ACC112 (cell line): ENCODE measurements at regions not wholly inside any gene's neighbourhood (a gene's known extent, or its start where the extent isn't known, plus 50 kb on each side); places are given as distances from the start of the nearest gene placed in this dataset.

ENCODE experiments used
- H2AFZ ChIP-seq: fragments of 200-600 bp; sonication (generic); one replicate; pipeline ENCODE4 v1.6.0; 2017; ENCODE audit warnings: antibody characterized with exemption, low read length; ENCODE audit not compliant: unreplicated experiment
- H3K27ac ChIP-seq: fragments of 200-600 bp; sonication (generic); 2 replicates; pipeline ENCODE4 v1.5.1; 2014; ENCODE audit warnings: low read depth, mild to moderate bottlenecking, antibody characterized with exemption, low read length, moderate library complexity
- H3K27me3 ChIP-seq: fragments of 200-600 bp; sonication (generic); 2 replicates; pipeline ENCODE4 v1.6.1; 2014; ENCODE audit warnings: mild to moderate bottlenecking, antibody characterized with exemption, low read length, moderate library complexity, mixed read lengths; ENCODE audit not compliant: insufficient read depth
- H3K36me3 ChIP-seq: fragments of 200-600 bp; sonication (generic); 2 replicates; pipeline ENCODE4 v1.6.1; 2016; ENCODE audit warnings: mild to moderate bottlenecking, antibody characterized with exemption, low read length, moderate library complexity, mixed read lengths; ENCODE audit not compliant: insufficient read depth
- H3K4me1 ChIP-seq: fragments of 200-600 bp; sonication (generic); one replicate; pipeline ENCODE4 v1.6.1; 2016; ENCODE audit warnings: low read length, mixed read lengths; ENCODE audit not compliant: insufficient read depth, unreplicated experiment, control insufficient read depth
- H3K4me3 ChIP-seq: fragments of 200-600 bp; sonication (generic); 2 replicates; pipeline ENCODE4 v1.5.1; 2014; ENCODE audit warnings: mild to moderate bottlenecking, low read depth, low read length
- H3K79me2 ChIP-seq: fragments of 200-600 bp; sonication (generic); one replicate; pipeline ENCODE4 v1.6.0; 2016; ENCODE audit warnings: low read length; ENCODE audit not compliant: control insufficient read depth, unreplicated experiment, insufficient read depth

DNA sequence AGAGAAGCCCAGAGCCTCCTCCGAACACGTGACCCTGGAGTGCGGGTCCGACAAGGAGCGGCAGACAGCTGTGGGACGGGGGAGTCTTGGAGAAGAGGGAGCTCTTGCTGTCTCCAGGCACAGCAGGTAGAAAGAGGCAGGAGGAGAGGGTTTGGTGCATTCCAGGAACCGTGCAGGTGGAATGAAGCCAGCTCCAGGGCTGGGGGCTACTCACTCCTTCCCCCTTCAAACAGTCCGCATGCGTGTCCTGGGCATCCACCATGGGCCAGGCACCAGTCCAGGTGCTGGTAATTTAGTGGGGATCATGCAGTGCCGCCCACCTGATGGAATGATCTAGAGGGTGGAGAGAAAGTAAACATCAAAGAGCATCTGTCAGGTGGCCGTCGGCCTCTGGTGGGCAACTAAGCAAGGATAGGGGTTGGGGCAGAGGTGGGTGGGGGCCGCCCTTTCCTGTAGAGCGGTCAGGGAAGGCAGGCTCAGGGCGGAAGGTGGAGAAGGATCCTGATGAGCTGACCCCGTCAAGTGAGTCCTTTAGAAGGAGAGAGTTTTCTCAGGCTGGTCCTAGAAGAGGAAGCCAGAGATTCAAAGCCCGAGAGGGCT, 850.0 kb downstream of the TBC1D22A start:
- Histone ChIP-seq H2AFZ (no peak overlapping the region), H3K79me2 (no peaks in the 10 kb centered on the region), H3K4me1 (no peaks in the 10 kb centered on the region), H3K27me3 (no peaks in the 10 kb centered on the region), H3K36me3 (no peaks in the 10 kb centered on the region), H3K27ac (no peak overlapping the region), H3K4me3 (no peak overlapping the region)

DNA sequence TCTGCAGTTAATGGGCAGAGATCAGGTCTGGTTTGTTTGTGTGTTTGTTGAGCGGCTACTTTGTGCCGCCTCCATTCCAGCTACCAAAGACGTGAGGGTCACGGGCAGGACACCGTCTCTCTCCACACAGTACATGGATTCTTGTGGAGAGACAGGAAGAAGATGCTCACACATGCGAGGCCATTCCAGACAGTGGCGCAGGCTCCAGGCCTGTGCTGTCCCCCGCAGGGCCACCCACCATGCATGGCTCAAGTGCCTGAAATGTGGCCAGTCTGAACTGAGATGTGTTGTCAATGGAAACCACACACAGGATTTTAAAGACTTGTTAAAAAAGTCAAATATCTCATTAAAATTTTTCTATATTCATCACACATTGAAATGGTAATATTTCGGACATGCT, 848.3 kb downstream of the TBC1D22A start:
- H3K4me1 ChIP-seq: no peaks in the 10 kb centered on the region
- H3K36me3 ChIP-seq: no peaks in the 10 kb centered on the region
- H3K4me3 ChIP-seq: no peak overlapping the region
- no peak overlapping the region for H3K27ac ChIP-seq
- no peaks in the 10 kb centered on the region for H3K79me2 ChIP-seq
- H3K27me3 ChIP-seq: no peaks in the 10 kb centered on the region
- H2AFZ ChIP-seq: no peak overlapping the region

DNA sequence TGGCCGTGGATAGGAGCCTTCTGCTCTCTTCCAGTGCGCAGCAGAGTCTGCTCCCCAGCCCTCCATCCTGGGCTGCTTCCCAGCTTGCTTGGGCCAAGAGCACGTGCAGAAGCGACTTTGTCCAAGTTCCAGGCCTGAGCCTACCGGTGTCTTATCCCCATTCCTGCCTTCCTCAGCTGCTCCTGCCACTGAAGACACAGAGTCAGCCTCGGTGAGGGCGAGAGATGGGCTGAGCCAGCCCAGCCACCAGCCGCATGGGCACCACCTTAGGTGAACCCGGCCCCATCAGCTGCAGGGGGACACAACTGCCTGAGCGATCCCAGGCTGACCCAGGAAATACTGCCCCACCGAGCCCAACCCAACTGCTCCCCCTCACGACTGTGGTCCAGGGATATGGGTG, 847.8 kb downstream of the TBC1D22A start:
- Histone ChIP-seq H3K4me1 (no peaks in the 10 kb centered on the region), H2AFZ (no peak overlapping the region), H3K4me3 (no peak overlapping the region), H3K27me3 (no peaks in the 10 kb centered on the region), H3K36me3 (no peaks in the 10 kb centered on the region), H3K79me2 (no peaks in the 10 kb centered on the region), H3K27ac (no peak overlapping the region)

DNA sequence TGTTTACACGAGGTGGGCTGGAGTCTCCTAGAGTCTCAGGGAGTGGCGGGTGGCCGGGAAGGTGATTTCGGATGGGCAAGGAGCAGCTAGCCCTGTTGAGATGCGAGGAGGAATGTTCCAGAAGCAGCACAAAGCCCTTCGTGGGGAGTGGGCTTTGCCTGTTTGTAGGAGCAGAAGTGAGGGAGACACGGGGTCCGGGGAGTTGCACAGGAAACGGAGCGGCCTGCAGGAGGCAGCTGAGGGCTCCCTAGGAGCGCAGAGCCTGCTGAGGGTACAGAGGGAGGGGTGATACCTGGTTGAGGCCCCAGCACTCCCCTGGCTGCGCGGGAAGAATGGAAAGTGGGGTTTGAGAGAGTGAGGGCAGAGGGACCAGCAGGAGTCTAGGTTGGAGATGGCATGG, 847.2 kb downstream of the TBC1D22A start:
- no peaks in the 10 kb centered on the region for H3K27me3 ChIP-seq
- H3K27ac ChIP-seq: no peak overlapping the region
- H2AFZ ChIP-seq: no peak overlapping the region
- H3K4me1 ChIP-seq: no peaks in the 10 kb centered on the region
- no peak overlapping the region for H3K4me3 ChIP-seq
- no peaks in the 10 kb centered on the region for H3K79me2 ChIP-seq
- no peaks in the 10 kb centered on the region for H3K36me3 ChIP-seq

DNA sequence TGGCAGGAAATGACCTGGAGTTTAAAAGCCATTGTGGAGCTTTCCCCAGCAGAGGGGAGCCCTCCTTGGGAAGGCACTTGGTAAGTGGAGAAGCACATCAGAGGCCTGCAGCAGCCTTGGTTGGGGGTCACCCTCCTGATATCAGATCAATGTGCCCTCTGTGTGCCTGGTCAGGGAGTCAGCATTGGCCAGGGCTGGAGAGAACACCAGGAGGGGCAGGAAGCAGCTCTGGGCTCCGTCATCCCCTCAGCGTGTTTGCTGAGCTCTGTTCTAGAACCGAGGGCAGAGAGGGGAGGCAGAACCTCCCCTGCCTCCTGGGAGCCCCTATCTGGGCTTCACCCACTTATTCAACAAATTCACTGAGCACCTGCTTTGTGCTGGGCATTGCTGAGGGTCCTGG, 846.0 kb downstream of the TBC1D22A start:
- Histone ChIP-seq H3K4me1 (no peaks in the 10 kb centered on the region), H3K79me2 (no peaks in the 10 kb centered on the region), H2AFZ (no peak overlapping the region), H3K4me3 (no peak overlapping the region), H3K27me3 (no peaks in the 10 kb centered on the region), H3K27ac (no peak overlapping the region), H3K36me3 (no peaks in the 10 kb centered on the region)

DNA sequence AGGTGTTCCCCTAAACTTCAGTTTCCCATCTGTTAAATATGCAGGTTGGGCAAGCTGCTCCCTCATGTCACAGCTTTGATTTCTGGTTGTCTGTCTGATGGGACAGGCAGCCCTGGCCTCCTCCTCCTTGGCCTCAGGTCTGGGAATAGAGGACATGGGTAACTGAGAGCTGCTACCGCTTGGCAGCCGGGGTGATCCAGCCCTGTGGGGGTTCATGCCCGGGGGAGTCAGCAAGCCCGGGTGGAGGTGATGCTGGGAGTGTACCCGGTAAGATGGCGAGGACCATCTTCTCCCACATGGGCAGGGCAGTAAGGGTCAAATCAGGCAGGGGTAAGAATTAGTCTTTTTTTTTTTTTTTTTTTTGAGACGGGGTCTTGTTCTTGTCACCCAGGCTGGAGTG, 845.0 kb downstream of the TBC1D22A start:
- Histone ChIP-seq H3K27me3 (no peaks in the 10 kb centered on the region), H3K4me3 (no peak overlapping the region), H3K36me3 (no peaks in the 10 kb centered on the region), H3K79me2 (no peaks in the 10 kb centered on the region), H3K27ac (no peak overlapping the region), H2AFZ (no peak overlapping the region), H3K4me1 (no peaks in the 10 kb centered on the region)

DNA sequence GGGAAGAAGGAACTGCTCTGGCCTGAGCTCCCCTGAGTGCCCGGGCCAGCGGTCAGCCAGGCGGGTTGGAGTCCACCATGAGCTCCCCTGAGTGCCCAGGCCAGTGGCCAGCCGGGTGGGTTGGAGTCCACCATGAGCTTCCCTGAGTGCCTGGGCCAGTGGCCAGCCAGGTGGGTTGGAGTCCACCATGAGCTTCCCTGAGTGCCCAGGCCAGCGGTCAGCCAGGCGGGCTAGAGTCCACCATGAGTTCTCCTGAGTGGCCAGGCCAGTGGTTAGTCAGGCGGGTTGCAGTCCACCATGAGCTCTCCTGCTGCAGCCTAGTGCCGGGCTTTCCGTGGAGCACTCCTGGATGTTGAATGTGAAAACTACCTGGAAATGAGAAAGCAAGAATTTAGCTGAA, 844.0 kb downstream of the TBC1D22A start:
- no peaks in the 10 kb centered on the region for H3K79me2 ChIP-seq
- no peaks in the 10 kb centered on the region for H3K27me3 ChIP-seq
- no peaks in the 10 kb centered on the region for H3K36me3 ChIP-seq
- H3K27ac ChIP-seq: no peak overlapping the region
- no peak overlapping the region for H2AFZ ChIP-seq
- H3K4me1 ChIP-seq: no peaks in the 10 kb centered on the region
- no peak overlapping the region for H3K4me3 ChIP-seq

DNA sequence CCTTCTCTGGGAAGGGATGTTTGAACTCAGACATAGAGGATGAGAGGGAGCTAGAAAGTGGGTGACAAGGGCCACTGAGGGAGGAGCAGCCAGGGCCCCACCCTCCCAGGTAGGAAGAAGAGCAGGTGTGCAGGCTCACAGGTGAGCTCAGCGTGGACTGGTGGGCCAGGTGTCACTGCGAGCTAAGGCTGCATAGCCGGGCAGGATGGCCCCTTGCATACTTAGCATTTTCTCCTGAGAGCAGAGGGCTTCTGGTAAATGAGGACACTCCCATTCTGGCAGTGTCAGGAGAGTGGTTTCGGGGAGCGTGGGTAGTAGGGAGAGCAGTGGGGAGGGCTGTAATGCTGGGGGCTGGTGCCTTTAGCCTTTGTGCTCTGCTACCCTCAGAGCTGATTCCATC, 843.4 kb downstream of the TBC1D22A start:
- no peak overlapping the region for H2AFZ ChIP-seq
- H3K36me3 ChIP-seq: no peaks in the 10 kb centered on the region

DNA sequence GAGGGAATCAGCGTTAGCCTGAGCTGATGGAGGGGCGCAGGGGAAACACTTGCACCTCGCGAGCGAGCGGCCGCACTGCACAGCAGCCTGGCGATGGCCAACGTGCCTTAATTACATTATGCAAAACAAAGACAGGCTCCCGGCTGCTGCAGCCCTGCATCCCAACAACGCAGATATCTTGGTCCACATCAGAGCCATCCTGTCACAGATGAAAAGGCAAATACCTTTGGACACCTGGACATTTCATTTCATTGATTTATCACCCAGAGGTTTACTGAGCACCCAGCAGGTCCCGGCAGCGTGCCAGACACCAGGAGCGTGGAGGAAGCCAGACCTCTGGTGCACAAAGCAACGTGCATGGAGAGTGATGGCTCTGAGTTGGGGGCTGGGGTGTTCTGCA, 843.0 kb downstream of the TBC1D22A start:
- no peaks in the 10 kb centered on the region for H3K36me3 ChIP-seq
- no peak overlapping the region for H3K4me3 ChIP-seq
- no peaks in the 10 kb centered on the region for H3K27me3 ChIP-seq
- H3K27ac ChIP-seq: no peak overlapping the region
- H3K4me1 ChIP-seq: no peaks in the 10 kb centered on the region
- no peak overlapping the region for H2AFZ ChIP-seq
- H3K79me2 ChIP-seq: no peaks in the 10 kb centered on the region

More for the DNA sequence above, 843.4 kb downstream of the TBC1D22A start:
- H3K4me3 ChIP-seq: no peak overlapping the region
- no peaks in the 10 kb centered on the region for H3K79me2 ChIP-seq
- H3K27me3 ChIP-seq: no peaks in the 10 kb centered on the region
- no peaks in the 10 kb centered on the region for H3K4me1 ChIP-seq
- no peak overlapping the region for H3K27ac ChIP-seq

DNA sequence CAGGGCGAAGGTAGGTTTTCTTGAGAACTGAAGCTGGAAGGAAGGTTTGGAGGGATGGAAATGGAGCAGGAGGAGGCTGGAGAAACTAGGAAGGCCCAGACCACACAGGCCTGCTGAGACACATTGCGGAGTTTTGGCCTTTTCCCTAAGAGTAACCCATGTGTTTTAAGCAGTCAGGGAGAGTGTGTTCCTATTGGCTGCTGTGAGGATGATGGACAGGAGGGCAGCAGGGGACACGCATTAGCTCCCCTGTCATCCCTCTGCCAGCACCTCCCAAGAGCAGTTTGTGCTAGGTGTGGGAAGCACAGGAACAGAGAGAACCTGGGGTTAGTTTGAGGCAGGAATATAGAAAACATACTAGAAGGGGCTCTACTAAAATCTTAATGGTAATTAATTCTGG, 842.1 kb downstream of the TBC1D22A start:
- no peaks in the 10 kb centered on the region for H3K79me2 ChIP-seq
- H2AFZ ChIP-seq: no peak overlapping the region
- H3K36me3 ChIP-seq: no peaks in the 10 kb centered on the region
- H3K4me1 ChIP-seq: no peaks in the 10 kb centered on the region
- H3K4me3 ChIP-seq: no peak overlapping the region
- H3K27ac ChIP-seq: no peak overlapping the region
- no peaks in the 10 kb centered on the region for H3K27me3 ChIP-seq

DNA sequence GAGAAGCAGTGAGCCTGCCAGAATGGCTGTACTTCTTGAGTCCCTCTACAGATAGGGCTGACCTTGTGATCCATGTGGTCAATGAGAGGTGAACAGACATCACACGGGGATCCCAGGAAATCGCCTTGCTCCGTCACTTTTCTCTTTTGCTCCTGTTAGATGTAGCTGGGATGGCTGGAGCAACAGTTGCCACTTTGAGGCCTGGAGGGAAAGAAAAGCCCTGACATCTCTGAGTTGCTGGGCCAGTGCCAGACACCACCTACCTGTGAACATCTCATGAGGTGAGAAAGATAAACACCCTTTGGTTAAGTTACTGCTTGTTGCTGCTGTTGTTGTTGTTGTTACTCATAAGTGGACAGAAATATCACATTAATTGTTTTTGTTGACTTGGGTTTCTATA, 840.3 kb downstream of the TBC1D22A start:
- Histone ChIP-seq H3K4me1 (no peaks in the 10 kb centered on the region), H3K27ac (no peak overlapping the region), H3K4me3 (no peak overlapping the region), H3K79me2 (no peaks in the 10 kb centered on the region), H3K27me3 (no peaks in the 10 kb centered on the region), H3K36me3 (no peaks in the 10 kb centered on the region), H2AFZ (no peak overlapping the region)
